Common myeloid progenitor, CD34-positive (primary cell): ENCODE measurements at regions not wholly inside any gene's neighbourhood (a gene's known extent, or its start where the extent isn't known, plus 50 kb on each side); places are given as distances from the start of the nearest gene placed in this dataset.

Experiments used
- CTCF ChIA-PET: fragments of 350-600 bp; sonication (Branson Sonifier 250); formaldehyde crosslinking; loops from one replicate; lab custom pipeline; 2021; ENCODE audit warnings: antibody characterized with exemption; lab: Charles Lee
- POLR2A ChIA-PET: fragments of 350-600 bp; sonication (Branson Sonifier 250); formaldehyde crosslinking; loops from one replicate; lab custom pipeline; 2021; ENCODE audit warnings: antibody characterized with exemption; lab: Charles Lee
- DNase-seq, 3 donors: peaks; one replicate each; pipeline versions ENCODE4 v3.0.0 to v3.0.0-alpha.2; 2013
- H3K27ac ChIP-seq, 2 experiments: 1 replicate in 1 of 2; 2 replicates in 1 of 2; pipeline ENCODE4 v1.7.0; 2013; ENCODE audit warnings: inconsistent platforms in 2 of 2, low read length in 2 of 2, mild to moderate bottlenecking in 2 of 2, low read depth in 1 of 2, moderate library complexity in 1 of 2; ENCODE audit not compliant: severe bottlenecking in 2 of 2, insufficient read depth in 1 of 2, poor library complexity in 1 of 2
- H3K27me3 ChIP-seq, 5 experiments: replicated peaks in 2 of 5; 1 replicate in 3 of 5; 2 replicates in 2 of 5; pipeline versions ENCODE4 v1.6.1 to v1.7.0; 2013; ENCODE audit warnings: low read length in 4 of 5, mild to moderate bottlenecking in 2 of 5, moderate library complexity in 2 of 5, inconsistent platforms in 1 of 5; ENCODE audit not compliant: insufficient read depth in 5 of 5, control insufficient read depth in 4 of 5
- H3K36me3 ChIP-seq, 4 experiments: 1 replicate in 2 of 4; 2 replicates in 2 of 4; pipeline versions ENCODE4 v1.6.1 to v1.7.0; 2013; ENCODE audit warnings: low read length in 3 of 4, control low read depth in 1 of 4, mild to moderate bottlenecking in 1 of 4; ENCODE audit not compliant: control insufficient read depth in 4 of 4, insufficient read depth in 4 of 4
- H3K4me1 ChIP-seq, 4 experiments: 1 replicate in 3 of 4; 2 replicates in 1 of 4; pipeline versions ENCODE4 v1.6.1 to v1.7.1; 2013; ENCODE audit warnings: low read length in 3 of 4, mild to moderate bottlenecking in 3 of 4, control low read depth in 1 of 4, inconsistent platforms in 1 of 4, moderate library complexity in 1 of 4; ENCODE audit not compliant: control insufficient read depth in 4 of 4, insufficient read depth in 4 of 4; ENCODE audit errors: control extremely low read depth in 1 of 4
- H3K4me3 ChIP-seq, 7 experiments: 1 replicate in 4 of 7; 2 replicates in 3 of 7; pipeline versions ENCODE4 v1.5.1 to v1.7.0; 2013; ENCODE audit warnings: mild to moderate bottlenecking in 7 of 7, low read length in 6 of 7, moderate library complexity in 6 of 7, inconsistent platforms in 2 of 7, low read depth in 2 of 7, control low read depth in 1 of 7; ENCODE audit not compliant: insufficient read depth in 4 of 7, control insufficient read depth in 1 of 7; ENCODE audit errors: extremely low read depth in 1 of 7
- H3K9me3 ChIP-seq, 5 experiments: 1 replicate in 4 of 5; 2 replicates in 1 of 5; pipeline versions ENCODE4 v1.6.1 to v1.7.1; 2013; ENCODE audit warnings: low read length in 4 of 5, mild to moderate bottlenecking in 2 of 5, inconsistent platforms in 1 of 5, low read depth in 1 of 5, moderate library complexity in 1 of 5; ENCODE audit not compliant: control insufficient read depth in 4 of 5, insufficient read depth in 2 of 5; ENCODE audit errors: control extremely low read depth in 1 of 5
- WGBS: methylation state at CpG from one replicate; pipeline ENCODE4 v1.1.5; 2013; ENCODE audit not compliant: insufficient coverage; 5-methylcytosine and 5-hydroxymethylcytosine counted together

- POLR2A ChIA-PET: no interaction called here
Measured at GRCh38 chr1:199847021-199847420, 180.5 kb upstream of the NR5A2 start.

GRCh38 chr1:199851439-199852140 is 175.9 kb upstream of the NR5A2 start:
- CTCF ChIA-PET: no interaction called here
- 100% methylated on average over 1 of the region's 2 CpGs for WGBS
- Histone ChIP-seq H3K27me3 (no peaks in the 10 kb centered on the region), H3K9me3 (no peaks in the 10 kb centered on the region), H3K36me3 (no peaks in the 10 kb centered on the region), H3K4me3 (no peak overlapping the region), H3K27ac (no peak overlapping the region), H3K4me1 (peaks cover 0 to 9% (median under 1%) of the 10 kb centered on the region in 4 experiments)
- no peak for DNase-seq
- POLR2A ChIA-PET: interaction anchor here (0.6 kb wide), 1 partner anchor 1566 kb away, joined by 5 read pairs; no protein-coding TSS in a partner anchor

More at GRCh38 chr1:199847021-199847420, 180.5 kb upstream of the NR5A2 start:
- H3K27me3 ChIP-seq: no peaks in the 10 kb centered on the region
- WGBS: 95% methylated on average over 8 of the region's 8 CpGs
- H3K36me3 ChIP-seq: no peaks in the 10 kb centered on the region
- CTCF ChIA-PET: no interaction called here
- no peak overlapping the region for H3K27ac ChIP-seq
- H3K4me1 ChIP-seq: peaks cover 4 to 12% (median 6%) of the 10 kb centered on the region in 4 experiments
- H3K4me3 ChIP-seq: no peak overlapping the region
- DNase-seq: no peak
- no peaks in the 10 kb centered on the region for H3K9me3 ChIP-seq

DNA sequence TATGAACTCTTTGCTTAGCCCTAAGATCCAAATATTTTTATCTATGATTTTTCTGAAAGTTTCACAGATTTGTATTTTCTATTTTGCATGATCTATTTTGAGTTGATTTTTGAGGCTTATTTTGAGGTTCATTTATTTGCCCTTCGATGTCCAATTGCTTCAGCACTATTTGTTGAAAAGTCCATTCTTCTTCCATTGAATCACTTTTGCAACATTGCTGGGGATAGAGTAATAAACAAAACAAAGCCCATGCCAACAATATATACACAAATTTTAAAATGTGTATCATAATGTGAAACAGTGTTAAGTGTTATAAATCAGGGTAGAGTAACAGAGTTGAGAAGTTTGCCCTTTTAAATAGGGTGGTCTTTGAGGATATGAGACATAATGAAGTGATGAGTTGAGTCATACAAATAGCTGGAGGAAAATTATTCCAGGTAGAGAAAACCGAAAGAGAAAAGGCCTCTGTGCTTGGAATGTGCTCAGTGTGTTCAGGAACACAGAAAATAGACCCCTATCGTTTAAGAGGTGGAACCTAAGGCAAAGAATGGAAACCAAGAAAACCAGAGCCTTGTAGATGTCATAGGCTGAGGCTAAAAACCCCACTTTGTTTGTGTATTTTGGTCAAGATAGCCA is 172.7 kb upstream of the NR5A2 start:
- no peak for DNase-seq
- ChIA-PET POLR2A (no interaction called here), CTCF (no interaction called here)
- Histone ChIP-seq H3K4me1 (peaks cover 3 to 37% (median 23%) of the 10 kb centered on the region in 4 experiments), H3K27me3 (no peaks in the 10 kb centered on the region), H3K4me3 (no peak overlapping the region), H3K9me3 (no peaks in the 10 kb centered on the region), H3K27ac (no peak overlapping the region), H3K36me3 (no peaks in the 10 kb centered on the region)
- WGBS: 100% methylated on average over 2 of the region's 3 CpGs

- H3K4me3 ChIP-seq: no peak overlapping the region
- ChIA-PET POLR2A (no interaction called here), CTCF (no interaction called here)
- no peak for DNase-seq
- H3K27me3 ChIP-seq: no peaks in the 10 kb centered on the region
- H3K27ac ChIP-seq: no peak overlapping the region
- 93% methylated on average over 3 of the region's 4 CpGs for WGBS
- peaks cover 3 to 45% (median 28%) of the 10 kb centered on the region in 4 experiments for H3K4me1 ChIP-seq
- H3K9me3 ChIP-seq: no peaks in the 10 kb centered on the region
- no peaks in the 10 kb centered on the region for H3K36me3 ChIP-seq
Measured at GRCh38 chr1:199855580-199855979, 171.9 kb upstream of the NR5A2 start.

DNA sequence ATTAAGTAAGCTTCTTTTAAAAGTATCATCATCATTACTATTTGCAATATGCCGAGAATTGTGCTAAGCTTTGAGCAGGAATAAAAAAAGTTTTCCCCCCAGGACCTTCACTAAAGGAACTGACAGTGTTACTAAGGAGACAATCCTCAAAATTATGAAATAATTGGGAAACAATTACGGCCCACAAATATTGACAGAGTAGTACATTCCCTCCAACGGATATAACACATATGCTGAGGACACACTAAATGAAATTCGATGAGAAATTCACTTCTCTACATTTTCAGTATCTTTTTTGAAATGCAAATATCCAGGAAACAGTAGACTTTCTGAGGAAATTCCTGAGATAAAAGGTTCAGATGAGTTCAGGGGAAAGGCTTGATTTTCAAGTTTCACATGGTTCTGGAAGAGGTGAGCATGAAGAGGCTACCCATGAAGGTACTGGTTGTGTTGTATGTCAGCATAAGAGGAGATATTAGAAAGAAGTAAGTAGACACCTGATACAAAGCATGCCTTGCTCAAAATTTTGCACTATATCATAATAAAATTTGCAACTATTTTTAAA is 171.2 kb upstream of the NR5A2 start:
- peaks cover 3 to 52% (median 31%) of the 10 kb centered on the region in 4 experiments for H3K4me1 ChIP-seq
- DNase-seq: no peak
- no peak overlapping the region for H3K4me3 ChIP-seq
- no CpG with 5 or more reads among the region's 4 CpGs for WGBS
- CTCF ChIA-PET: no interaction called here
- H3K27ac ChIP-seq: no peak overlapping the region
- H3K36me3 ChIP-seq: no peaks in the 10 kb centered on the region
- no peaks in the 10 kb centered on the region for H3K27me3 ChIP-seq
- no peaks in the 10 kb centered on the region for H3K9me3 ChIP-seq
- POLR2A ChIA-PET: no interaction called here

DNA sequence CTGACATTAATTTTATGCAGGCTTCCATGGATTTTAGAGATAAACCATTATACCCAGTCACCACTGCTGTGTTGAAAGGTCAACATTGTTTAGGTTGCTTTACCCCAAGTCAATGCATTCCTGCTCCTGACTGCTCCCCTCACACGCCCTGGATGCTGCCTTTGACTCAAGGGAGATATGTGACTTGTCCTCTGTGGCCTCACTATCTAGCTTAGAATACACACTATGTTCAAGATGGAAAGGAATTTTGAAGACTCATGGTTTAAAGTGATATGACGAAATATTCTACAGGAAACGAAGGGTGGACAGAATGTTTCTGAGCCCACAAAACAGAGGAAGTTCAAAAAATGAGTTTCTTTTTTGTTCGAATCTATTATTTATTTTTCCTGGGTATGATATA is 170.4 kb upstream of the NR5A2 start:
- H3K9me3 ChIP-seq: no peaks in the 10 kb centered on the region
- CTCF ChIA-PET: no interaction called here
- DNase-seq: peak; percentile 54 to 90 (median 86)
- peak overlapping the region in 1 of 2 experiments; percentile 29 for H3K27ac ChIP-seq
- no peaks in the 10 kb centered on the region for H3K27me3 ChIP-seq
- peaks cover 3 to 53% (median 32%) of the 10 kb centered on the region in 4 experiments for H3K4me1 ChIP-seq
- 26% methylated on average over 3 of the region's 4 CpGs for WGBS
- H3K4me3 ChIP-seq: peak overlapping the region in 1 of 7 experiments; percentile 16
- POLR2A ChIA-PET: no interaction called here
- no peaks in the 10 kb centered on the region for H3K36me3 ChIP-seq

GRCh38 chr1:199857516-199857915 is 170.0 kb upstream of the NR5A2 start:
- Histone ChIP-seq H3K9me3 (no peaks in the 10 kb centered on the region), H3K27ac (peak overlapping the region in 1 of 2 experiments; percentile 29), H3K36me3 (no peaks in the 10 kb centered on the region), H3K4me1 (peaks cover 3 to 53% (median 32%) of the 10 kb centered on the region in 4 experiments), H3K27me3 (no peaks in the 10 kb centered on the region), H3K4me3 (peak overlapping the region in 1 of 7 experiments; percentile 27)
- DNase-seq: no peak
- POLR2A ChIA-PET: no interaction called here
- CTCF ChIA-PET: no interaction called here
- WGBS: 100% methylated on average over 1 of the region's 1 CpG
